HG02852 (cell line): ENCODE measurements at regions not wholly inside any gene's neighbourhood (a gene's known extent, or its start where the extent isn't known, plus 50 kb on each side); places are given as distances from the start of the nearest gene placed in this dataset.
"Not testable (repeated sequence)": the region's sequence is repeated elsewhere in the genome, so short reads cannot be mapped to it uniquely, and the experiment has no call there.

Experiments used
- ATAC-seq: cut with Tn5 transposase; IDR thresholded peaks from one replicate; pipeline ENCODE4 v1.9.1; 2021; ENCODE audit warnings: mild to moderate bottlenecking, moderate library complexity; ENCODE audit not compliant: unreplicated experiment

DNA sequence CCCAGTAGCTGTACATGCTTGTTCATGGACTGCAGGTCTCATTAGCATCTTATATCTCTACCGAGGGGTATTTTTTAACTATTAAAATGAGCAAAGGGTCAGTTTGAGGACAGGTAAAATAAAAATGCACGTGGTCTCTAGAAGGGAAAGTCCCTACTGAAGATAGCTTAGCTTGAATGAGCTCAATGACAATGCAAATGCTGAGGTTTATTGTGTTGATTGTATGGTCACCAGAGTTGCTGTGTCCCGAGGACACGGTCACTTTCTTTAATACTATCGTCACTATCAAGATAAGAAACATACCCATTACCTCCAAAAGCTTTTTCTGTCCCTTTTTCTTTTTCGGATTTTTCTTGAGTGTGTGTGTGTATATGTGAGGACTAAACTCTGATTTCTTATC, 250.5 kb upstream of the PRKX start:
- peak; percentile 88 for ATAC-seq

GRCh38 chrX:3962511-3963311, 249.3 kb upstream of the PRKX start:
- ATAC-seq = no peak

DNA sequence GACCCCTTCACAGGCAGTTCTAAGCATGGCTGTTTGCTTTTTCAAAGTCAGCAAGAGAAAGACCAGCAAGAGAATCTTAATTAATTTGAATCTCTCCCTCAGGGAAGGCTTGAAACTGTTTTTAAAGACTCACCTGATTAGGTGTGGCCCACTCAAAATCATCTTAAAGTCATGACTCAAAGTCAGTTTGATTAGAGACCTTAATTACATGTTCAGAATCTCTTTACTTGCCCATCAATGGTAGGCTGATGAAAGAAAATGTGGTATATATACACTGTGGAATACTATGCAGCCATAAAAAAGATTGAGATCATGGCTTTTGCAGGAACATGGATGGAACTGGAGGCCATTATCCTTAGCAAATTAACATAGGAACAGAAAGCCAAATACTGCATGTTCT, 247.5 kb upstream of the PRKX start:
- ATAC-seq = no peak

- ATAC-seq = no peak
These were observed 238.4 kb upstream of the PRKX start for GRCh38 chrX:3951859-3952258.

GRCh38 chrX:3950373-3950772, 236.9 kb upstream of the PRKX start:
- no peak for ATAC-seq

GRCh38 chrX:3943965-3944364, 230.5 kb upstream of the PRKX start:
- no peak for ATAC-seq

DNA sequence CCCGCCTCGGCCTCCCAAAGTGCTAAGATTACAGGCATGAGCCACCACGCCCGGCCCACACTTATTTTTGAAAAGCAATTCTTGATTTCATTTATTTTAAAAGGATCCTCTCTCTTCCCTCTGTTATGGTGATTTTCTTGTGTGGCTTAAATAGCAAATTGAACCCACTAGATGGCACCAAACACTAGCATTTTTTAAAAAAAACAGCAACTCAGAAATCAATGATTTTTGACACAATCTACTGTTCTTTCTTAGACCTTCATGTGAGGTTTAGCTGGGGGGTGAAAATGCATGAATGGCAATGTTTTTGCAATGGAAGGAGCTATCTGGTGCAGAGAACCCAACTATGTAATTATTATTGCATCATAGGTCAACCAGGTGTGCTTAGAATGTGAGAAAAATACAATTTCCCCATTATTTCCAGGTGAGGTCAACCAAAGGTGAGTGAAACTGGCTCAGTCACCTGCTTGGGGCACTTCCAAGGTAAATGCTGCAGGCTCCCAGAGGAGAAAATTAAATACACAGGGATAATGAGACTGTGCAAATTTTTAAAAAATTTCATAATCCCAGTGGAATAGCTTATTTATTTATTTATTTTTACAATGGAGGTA, 226.7 kb upstream of the PRKX start:
- ATAC-seq = no peak

DNA sequence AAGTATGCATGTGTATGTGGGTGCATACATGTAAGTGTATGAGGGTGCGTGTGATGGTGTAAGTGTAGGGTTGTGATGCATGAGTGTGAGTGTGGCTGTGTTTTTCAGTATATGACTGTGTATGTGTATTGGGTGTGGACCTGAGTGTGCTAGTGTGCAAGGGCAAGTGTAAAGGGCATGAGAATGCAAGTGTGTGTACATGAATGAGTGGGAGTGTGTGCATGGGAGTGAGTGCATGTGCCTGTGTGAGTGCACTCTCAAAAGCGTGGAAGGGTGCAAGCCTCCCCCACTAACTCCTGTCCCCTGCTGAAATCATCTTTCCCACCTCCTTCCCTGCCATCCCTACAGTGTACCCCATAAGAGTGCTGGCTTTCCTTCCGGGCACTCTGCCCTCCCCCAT, 225.1 kb upstream of the PRKX start:
- ATAC-seq = no peak

GRCh38 chrX:3935196-3935595, 221.7 kb upstream of the PRKX start:
- ATAC-seq = not testable (repeated sequence)

DNA sequence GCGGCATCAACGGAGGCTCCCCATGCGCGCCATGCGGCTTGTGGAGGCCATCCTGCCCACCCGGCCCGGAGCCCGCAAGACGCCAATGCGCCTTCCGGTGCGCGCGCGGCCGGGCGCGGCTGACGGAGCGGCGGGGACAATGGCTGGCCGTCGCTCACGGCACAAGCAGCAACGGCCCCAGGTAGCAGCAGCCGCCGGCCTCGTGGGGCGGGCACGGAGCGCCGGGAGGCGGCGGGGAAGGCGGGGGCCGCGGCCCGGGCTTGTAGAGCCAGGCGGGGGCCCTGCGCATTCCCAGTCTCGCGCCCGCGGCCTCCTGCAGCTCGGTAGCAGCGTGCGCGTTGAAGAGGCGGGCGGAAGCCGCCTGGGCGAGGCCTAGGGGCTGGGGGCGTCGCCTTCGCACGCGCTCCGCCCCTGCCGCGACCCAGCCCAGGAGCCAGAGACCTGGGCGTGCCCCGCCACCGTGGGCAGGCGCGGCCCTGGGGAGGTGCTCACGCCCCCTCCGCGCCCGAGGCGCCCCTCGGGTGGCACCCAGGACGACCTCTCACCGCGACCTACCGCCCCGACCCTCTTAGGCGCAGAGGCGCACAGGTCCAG, 207.1 kb upstream of the PRKX start:
- peak; percentile 96 for ATAC-seq

- ATAC-seq = peak; percentile 44
These were observed 206.4 kb upstream of the PRKX start for GRCh38 chrX:3919668-3920423.

- ATAC-seq = not testable (repeated sequence)
These were observed 201.4 kb upstream of the PRKX start for GRCh38 chrX:3914813-3915212.

GRCh38 chrX:3914059-3914458, 200.6 kb upstream of the PRKX start:
- not testable (repeated sequence) for ATAC-seq

DNA sequence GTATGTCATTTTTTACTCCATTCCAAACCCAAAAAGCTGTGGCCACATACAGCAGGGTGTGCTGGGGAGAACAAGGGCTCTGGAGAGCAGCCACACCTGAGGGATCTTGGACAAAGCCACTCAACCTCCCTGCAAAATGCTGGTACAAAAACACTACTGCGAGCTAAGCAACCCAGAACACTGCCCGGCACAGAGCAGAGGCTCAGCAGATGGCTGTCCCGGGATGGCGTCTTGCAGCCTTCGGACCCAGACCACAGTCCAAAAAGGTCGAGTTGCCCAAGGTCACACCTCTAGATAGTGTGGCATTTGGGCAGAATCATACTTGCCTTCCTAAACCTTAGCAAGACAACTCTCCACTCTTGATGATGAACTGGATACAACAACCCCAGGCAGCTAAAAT, 197.6 kb upstream of the PRKX start:
- not testable (repeated sequence) for ATAC-seq

GRCh38 chrX:3910611-3911010, 197.2 kb upstream of the PRKX start:
- not testable (repeated sequence) for ATAC-seq

- ATAC-seq = not testable (repeated sequence)
These were observed 192.2 kb upstream of the PRKX start for GRCh38 chrX:3905522-3906258.

- not testable (repeated sequence) for ATAC-seq
These were observed 188.8 kb upstream of the PRKX start for GRCh38 chrX:3902222-3902621.

DNA sequence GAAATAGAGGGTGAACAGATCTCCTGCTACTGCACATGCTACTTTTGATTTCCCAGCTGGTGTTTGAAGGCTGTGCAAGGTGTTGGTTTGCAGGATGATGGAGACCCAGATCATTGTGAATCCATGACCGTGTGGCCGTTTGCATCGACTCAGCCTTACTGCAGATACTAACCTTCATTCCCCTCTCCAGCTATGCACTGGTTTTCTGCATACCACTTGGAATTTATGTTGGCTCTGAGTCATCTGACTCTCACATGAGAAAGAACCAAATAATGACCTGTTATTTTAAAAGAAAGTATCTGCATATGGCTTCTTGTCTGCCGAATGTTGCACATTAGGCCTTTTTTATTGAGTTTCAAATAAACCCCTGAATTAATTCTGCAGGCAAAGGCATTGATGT, 183.3 kb upstream of the PRKX start:
- ATAC-seq = not testable (repeated sequence)

GRCh38 chrX:3882553-3882920, 169.1 kb upstream of the PRKX start:
- not testable (repeated sequence) for ATAC-seq

- peak; percentile 97 for ATAC-seq
These were observed 168.6 kb upstream of the PRKX start for GRCh38 chrX:3881898-3882552.
